ENCODE measurements at regions not wholly inside any gene's neighbourhood (a gene's known extent, or its start where the extent isn't known, plus 50 kb on each side); places are given as distances from the start of the nearest gene placed in this dataset. TPM values are rescaled to one million over a fixed set of nuclear protein-coding genes. Genes with fewer than 3 reads are reported as not detected.

DNA sequence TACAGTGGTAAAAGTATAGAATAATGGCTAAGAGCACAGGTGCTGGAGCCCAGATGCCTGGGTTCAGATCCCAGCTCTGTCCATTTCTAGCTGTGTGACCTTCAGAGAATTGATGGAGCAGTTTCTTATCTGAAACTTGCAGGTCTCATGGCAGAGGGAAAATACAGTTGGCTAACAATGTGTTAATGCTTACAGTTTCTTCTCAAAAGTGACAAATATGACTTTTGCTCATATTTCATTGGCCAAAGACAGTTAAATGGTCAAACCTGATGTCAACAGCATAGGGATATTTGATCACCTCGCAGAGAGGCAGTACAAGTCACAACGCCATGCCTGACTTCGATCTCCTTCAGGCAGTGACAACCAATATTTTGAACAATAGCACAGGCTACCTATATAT is 60.2 kb upstream of the LCORL start:
- H3K9me3 ChIP-seq = no peaks in the 10 kb centered on the region
- H3K4me3 ChIP-seq = no peak overlapping the region
- intact Hi-C loops (cut with DNase I) = no loop called here
- no peaks in the 10 kb centered on the region for H3K36me3 ChIP-seq
- H3K27ac ChIP-seq = no peak overlapping the region
- H3K4me1 ChIP-seq (ENCODE audit: insufficient read depth) = no peaks in the 10 kb centered on the region
- no peak for DNase-seq
- H3K27me3 ChIP-seq = no peaks in the 10 kb centered on the region
- no peak for TF ChIP-seq CTCF (IDR thresholded peaks at IDR 0.05)
- TF ChIP-seq POLR2A (IDR thresholded peaks at IDR 0.05) = no peak
- no peak for TF ChIP-seq EP300 (IDR thresholded peaks at IDR 0.05)
- WGBS, 3 donors = 91 to 96% (median 94%) methylated on average over 3 of the region's 3 CpGs

DNA sequence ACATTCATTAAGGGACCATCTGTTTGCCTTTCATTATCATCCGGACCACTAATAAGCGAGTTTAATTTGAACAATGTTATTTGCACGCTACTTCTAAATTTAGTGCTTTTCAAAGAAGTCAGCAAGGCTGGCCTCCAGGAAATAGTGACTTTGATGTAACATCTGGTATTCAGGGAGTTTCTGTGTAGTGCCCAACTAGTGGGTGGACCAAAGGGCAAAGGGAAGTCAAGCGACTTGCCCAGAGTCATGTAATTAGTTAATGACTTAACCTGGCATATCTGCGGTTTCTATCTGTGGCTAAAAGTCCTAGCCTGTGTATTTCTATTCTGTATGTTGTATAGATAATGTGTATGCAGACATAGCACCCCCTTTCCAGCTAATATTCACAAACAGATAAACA is 56.3 kb upstream of the LCORL start:
- no peak for DNase-seq

DNA sequence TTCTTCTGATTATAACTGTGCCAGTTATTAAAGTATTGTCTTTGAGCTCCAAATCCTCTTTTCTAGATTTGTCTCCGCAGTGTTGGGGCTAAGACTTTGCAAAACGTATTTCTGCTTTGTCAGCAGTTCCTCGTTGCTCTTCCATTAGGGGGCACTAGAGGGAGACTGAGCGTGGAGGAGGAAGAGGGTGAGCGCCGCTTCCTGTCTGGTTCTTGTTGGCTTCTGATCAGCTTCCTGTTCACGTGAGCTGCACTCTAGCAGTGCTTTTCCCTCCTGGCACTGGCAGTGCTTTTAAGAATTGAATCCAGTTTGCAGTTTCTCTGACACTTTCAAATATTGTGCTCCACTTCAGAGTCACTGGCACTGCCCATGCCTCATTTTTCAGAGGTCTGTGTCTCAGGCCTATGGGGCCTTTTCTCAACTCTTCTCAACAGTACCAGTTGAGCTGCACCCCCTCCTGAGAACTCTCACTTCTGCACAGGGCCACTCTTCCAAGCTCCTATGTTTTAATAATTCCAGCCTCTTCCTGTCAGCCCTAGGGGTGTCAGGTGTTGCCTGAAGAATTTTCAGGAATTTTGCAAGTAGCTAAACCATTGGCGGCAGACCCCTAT is 54.4 kb upstream of the LCORL start:
- DNase-seq = peak in 1 of 5 donors; percentile 18
- H3K9me3 ChIP-seq = no peaks in the 10 kb centered on the region
- WGBS, 3 donors = 63 to 77% (median 74%) methylated on average over 8 of the region's 8 CpGs
- H3K27me3 ChIP-seq = no peaks in the 10 kb centered on the region
- no peak overlapping the region for H3K4me3 ChIP-seq
- no peaks in the 10 kb centered on the region for H3K4me1 ChIP-seq (ENCODE audit: insufficient read depth)
- H3K36me3 ChIP-seq = no peaks in the 10 kb centered on the region
- intact Hi-C loops (cut with DNase I) = no loop called here
- TF ChIP-seq CTCF (IDR thresholded peaks at IDR 0.05) (no peak), EP300 (IDR thresholded peaks at IDR 0.05) (no peak), POLR2A (IDR thresholded peaks at IDR 0.05) (no peak)
- no peak overlapping the region for H3K27ac ChIP-seq

More for the DNA sequence above, 56.3 kb upstream of the LCORL start:
- no peaks in the 10 kb centered on the region for H3K27me3 ChIP-seq
- TF ChIP-seq CTCF (IDR thresholded peaks at IDR 0.05) = no peak
- no peak for TF ChIP-seq POLR2A (IDR thresholded peaks at IDR 0.05)
- TF ChIP-seq EP300 (IDR thresholded peaks at IDR 0.05) = no peak
- WGBS, 3 donors = 18 to 38% (median 21%) methylated on average over 5 of the region's 5 CpGs
- no peaks in the 10 kb centered on the region for H3K4me1 ChIP-seq (ENCODE audit: insufficient read depth)
- H3K9me3 ChIP-seq = no peaks in the 10 kb centered on the region
- no peak overlapping the region for H3K4me3 ChIP-seq
- no peak overlapping the region for H3K27ac ChIP-seq
- intact Hi-C loops (cut with DNase I) = no loop called here
- no peaks in the 10 kb centered on the region for H3K36me3 ChIP-seq

- H3K4me1 ChIP-seq (ENCODE audit: insufficient read depth) = no peaks in the 10 kb centered on the region
- H3K36me3 ChIP-seq = no peaks in the 10 kb centered on the region
- no peak overlapping the region for H3K4me3 ChIP-seq
- no peak overlapping the region for H3K27ac ChIP-seq
- no peak for DNase-seq
- no peaks in the 10 kb centered on the region for H3K27me3 ChIP-seq
- no peaks in the 10 kb centered on the region for H3K9me3 ChIP-seq
- no peak for TF ChIP-seq CTCF (IDR thresholded peaks at IDR 0.05)
- no peak for TF ChIP-seq EP300 (IDR thresholded peaks at IDR 0.05)
- TF ChIP-seq POLR2A (IDR thresholded peaks at IDR 0.05) = no peak
- intact Hi-C loops (cut with DNase I) = no loop called here
Measured at GRCh38 chr4:18071894-18072293, 50.3 kb upstream of the LCORL start.

Small RNA genes lying in the stretch of these regions (small RNA-seq; reads per million reads assigned to genes)
- not detected for gene RNA5SP157
